ENCODE measurements at regions not wholly inside any gene's neighbourhood (a gene's known extent, or its start where the extent isn't known, plus 50 kb on each side); places are given as distances from the start of the nearest gene placed in this dataset.

GRCh38 chr15:95866711-95867440, 463.6 kb upstream of the NR2F2 start:
- TF ChIP-seq CTCF (IDR thresholded peaks at IDR 0.05) (no peak), ZFX (IDR thresholded peaks at IDR 0.05; ENCODE audit: borderline replicate concordance) (no peak)

Data from 22Rv1 (cell line).